ENCODE measurements at regions not wholly inside any gene's neighbourhood (a gene's known extent, or its start where the extent isn't known, plus 50 kb on each side); places are given as distances from the start of the nearest gene placed in this dataset.

DNA sequence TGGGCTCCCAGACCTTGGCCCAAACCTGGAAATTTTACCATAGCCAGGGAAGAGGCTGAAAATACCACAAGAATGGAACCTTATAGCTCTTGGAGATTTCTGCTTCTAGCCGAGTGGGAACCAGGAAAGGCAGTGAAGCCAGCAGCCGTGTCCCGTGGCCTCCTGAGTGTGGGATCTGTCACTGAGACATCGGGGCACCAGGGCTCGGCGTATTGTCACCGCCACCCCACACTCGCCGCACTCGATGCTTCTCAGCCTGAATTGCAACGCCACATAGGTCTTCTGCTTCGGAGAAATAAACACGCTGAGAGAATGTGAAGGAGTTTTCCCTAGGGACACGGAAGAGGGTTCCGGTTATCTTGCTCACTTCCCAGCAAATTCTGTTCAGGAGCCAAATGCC, 61.5 kb downstream of the DLL1 start:
- no peak for DNase-seq
- Histone ChIP-seq H3K4me1 (no peaks in the 10 kb centered on the region), H3K4me3 (no peak overlapping the region), H3K27me3 (no peaks in the 10 kb centered on the region), H3K36me3 (ENCODE audit: low read depth, missing control alignments) (no peaks in the 10 kb centered on the region), H3K27ac (no peak overlapping the region), H3K9me3 (no peaks in the 10 kb centered on the region)
- 81 to 91% methylated on average over 15 of the region's 15 CpGs for WGBS, 2 donors
- intact Hi-C loops (cut with DNase I; ENCODE audit: low total_unique reads) = no loop called here
- no peak for TF ChIP-seq POLR2A (IDR thresholded peaks at IDR 0.05)

DNA sequence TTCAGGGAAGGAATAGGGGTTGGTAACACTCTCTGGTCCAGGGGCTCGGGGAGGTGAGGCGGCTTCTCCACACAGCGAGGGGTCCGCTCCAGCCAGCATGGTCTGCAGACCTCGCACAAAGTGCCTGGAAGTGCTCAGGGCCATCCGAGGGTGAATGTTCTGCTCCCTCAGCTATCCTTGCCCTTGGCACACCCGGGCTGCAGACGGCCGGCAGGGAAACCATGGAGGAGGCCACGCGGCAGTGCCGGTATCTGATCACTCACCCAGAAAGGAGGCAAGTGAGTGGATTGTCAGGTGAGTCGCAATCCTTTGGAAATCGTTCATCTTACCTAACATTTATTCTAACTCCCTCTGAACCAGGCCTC, 62.0 kb downstream of the DLL1 start:
- no peaks in the 10 kb centered on the region for H3K36me3 ChIP-seq (ENCODE audit: low read depth, missing control alignments)
- no peak overlapping the region for H3K27ac ChIP-seq
- no peak overlapping the region for H3K4me3 ChIP-seq
- no peak for DNase-seq
- no peak for TF ChIP-seq POLR2A (IDR thresholded peaks at IDR 0.05)
- TF ChIP-seq, protein P1, sequence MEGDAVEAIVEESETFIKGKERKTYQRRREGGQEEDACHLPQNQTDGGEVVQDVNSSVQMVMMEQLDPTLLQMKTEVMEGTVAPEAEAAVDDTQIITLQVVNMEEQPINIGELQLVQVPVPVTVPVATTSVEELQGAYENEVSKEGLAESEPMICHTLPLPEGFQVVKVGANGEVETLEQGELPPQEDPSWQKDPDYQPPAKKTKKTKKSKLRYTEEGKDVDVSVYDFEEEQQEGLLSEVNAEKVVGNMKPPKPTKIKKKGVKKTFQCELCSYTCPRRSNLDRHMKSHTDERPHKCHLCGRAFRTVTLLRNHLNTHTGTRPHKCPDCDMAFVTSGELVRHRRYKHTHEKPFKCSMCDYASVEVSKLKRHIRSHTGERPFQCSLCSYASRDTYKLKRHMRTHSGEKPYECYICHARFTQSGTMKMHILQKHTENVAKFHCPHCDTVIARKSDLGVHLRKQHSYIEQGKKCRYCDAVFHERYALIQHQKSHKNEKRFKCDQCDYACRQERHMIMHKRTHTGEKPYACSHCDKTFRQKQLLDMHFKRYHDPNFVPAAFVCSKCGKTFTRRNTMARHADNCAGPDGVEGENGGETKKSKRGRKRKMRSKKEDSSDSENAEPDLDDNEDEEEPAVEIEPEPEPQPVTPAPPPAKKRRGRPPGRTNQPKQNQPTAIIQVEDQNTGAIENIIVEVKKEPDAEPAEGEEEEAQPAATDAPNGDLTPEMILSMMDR (IDR thresholded peaks at IDR 0.05) = no peak
- no peaks in the 10 kb centered on the region for H3K27me3 ChIP-seq
- WGBS, 2 donors = 90 to 94% methylated on average over 9 to 14 of the region's 14 CpGs
- no peaks in the 10 kb centered on the region for H3K9me3 ChIP-seq
- intact Hi-C loops (cut with DNase I; ENCODE audit: low total_unique reads) = no loop called here
- no peaks in the 10 kb centered on the region for H3K4me1 ChIP-seq

DNA sequence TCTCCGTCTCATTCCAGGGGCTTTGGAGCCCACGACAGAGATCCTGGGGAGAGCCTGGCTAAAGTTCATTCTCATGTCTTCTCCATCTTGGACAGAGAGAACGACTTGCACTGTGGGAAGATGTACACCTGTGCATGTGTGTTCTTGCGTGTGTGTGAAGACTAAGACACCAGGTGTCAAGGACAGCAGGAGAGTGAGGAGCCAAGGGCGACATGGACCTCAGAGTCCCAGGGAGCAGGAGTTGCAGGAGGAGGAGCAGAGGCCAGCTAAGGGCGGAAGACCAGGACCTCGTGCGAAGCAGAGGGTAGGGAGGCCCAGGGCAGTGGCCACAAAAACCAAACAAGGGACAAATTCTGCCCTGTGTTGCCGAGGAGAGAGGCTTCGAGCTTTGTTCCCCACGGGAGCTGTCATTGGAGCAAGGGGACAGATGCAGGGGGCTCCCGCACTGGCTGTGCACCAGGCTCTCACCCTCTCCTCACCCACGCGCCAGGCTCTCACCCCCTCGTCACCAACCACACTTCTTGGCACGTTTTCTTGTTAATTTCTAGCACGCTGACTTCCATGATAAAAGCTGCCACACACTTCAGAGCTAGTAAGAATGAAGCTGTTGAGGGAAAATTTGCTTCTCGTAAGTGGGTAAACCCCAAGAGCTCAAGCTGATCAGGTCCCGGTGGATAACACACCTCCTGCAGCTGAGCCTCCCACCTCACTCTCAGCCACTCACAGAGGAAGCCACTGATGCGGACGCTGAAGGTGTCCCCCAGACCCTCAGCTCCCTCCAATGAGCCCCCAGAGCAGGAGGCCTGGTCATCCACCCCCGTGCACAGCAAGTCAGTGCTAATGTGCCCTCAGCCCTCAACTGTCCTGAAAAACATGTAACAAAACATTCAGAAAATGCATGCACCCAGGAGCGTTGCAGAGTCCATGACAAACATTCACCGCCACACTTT, 62.6 kb downstream of the DLL1 start:
- DNase-seq = no peak
- TF ChIP-seq, protein P1 (IDR thresholded peaks at IDR 0.05) = no peak
- no peak for TF ChIP-seq POLR2A (IDR thresholded peaks at IDR 0.05)
- H3K36me3 ChIP-seq (ENCODE audit: low read depth, missing control alignments) = no peaks in the 10 kb centered on the region
- no peaks in the 10 kb centered on the region for H3K9me3 ChIP-seq
- H3K4me3 ChIP-seq = no peak overlapping the region
- intact Hi-C loops (cut with DNase I; ENCODE audit: low total_unique reads) = no loop called here
- 93% methylated on average over 24 of the region's 24 CpGs for WGBS, 2 donors
- no peak overlapping the region for H3K27ac ChIP-seq
- no peaks in the 10 kb centered on the region for H3K4me1 ChIP-seq
- H3K27me3 ChIP-seq = no peaks in the 10 kb centered on the region

DNA sequence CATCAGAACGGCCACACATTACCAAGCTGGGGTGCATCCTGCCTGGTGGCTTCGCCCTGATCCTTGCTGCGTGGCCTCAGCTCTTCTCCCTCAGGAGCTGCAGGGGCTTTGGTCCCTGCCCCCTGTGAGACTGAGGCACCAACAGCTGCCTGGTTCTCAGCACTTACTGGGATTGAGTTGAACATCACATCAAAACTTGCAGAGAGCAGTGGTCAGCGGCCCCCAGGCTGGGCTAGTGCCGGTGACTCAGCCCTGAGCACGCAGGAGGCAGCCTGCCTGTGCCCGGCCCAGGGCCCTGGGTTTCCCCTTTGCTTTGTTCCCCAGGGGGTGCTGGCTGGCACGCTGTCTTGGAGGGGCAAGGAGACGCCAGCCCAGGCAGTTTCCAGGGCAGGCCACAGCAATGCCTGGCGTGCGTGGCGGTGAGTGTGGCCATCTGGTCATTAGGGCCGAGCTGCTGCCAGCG, 63.3 kb downstream of the DLL1 start:
- TF ChIP-seq POLR2A (IDR thresholded peaks at IDR 0.05) = no peak
- TF ChIP-seq, protein P1 (IDR thresholded peaks at IDR 0.05) = no peak
- DNase-seq = no peak
- Histone ChIP-seq H3K27me3 (no peaks in the 10 kb centered on the region), H3K4me1 (no peaks in the 10 kb centered on the region), H3K4me3 (no peak overlapping the region), H3K9me3 (no peaks in the 10 kb centered on the region), H3K27ac (no peak overlapping the region), H3K36me3 (ENCODE audit: low read depth, missing control alignments) (no peaks in the 10 kb centered on the region)
- 90 to 98% methylated on average over 5 to 14 of the region's 14 CpGs for WGBS, 2 donors
- intact Hi-C loops (cut with DNase I; ENCODE audit: low total_unique reads) = no loop called here

DNA sequence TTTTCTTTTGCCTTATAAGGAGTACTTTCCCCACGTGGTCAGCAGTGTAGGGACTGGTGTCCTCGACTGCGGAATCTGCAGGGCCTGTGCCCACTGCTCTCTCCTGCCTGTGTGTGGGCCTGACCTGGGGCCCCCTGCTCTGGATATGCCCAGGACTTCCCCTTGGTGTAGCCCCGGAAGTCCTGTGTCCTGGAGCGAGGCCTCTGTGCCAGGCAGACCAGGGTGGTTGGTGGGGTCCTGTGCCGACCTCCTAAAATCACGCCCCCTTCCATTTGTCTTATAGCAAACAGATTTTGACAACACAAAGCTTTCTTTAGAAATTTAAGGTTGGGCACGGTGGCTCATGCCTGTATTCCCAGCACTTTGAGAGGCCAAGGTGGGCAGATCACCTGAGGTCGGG, 64.2 kb downstream of the DLL1 start:
- TF ChIP-seq POLR2A (IDR thresholded peaks at IDR 0.05) = no peak
- TF ChIP-seq, protein P1 (IDR thresholded peaks at IDR 0.05) = no peak
- no peak for DNase-seq
- Histone ChIP-seq H3K9me3 (no peaks in the 10 kb centered on the region), H3K36me3 (ENCODE audit: low read depth, missing control alignments) (no peaks in the 10 kb centered on the region), H3K27ac (no peak overlapping the region), H3K27me3 (no peaks in the 10 kb centered on the region), H3K4me1 (no peaks in the 10 kb centered on the region), H3K4me3 (no peak overlapping the region)
- 86 to 89% methylated on average over 9 of the region's 9 CpGs for WGBS, 2 donors
- intact Hi-C loops (cut with DNase I; ENCODE audit: low total_unique reads) = no loop called here

Measured in testis (tissue), 2 donors.